ENCODE measurements at regions not wholly inside any gene's neighbourhood (a gene's known extent, or its start where the extent isn't known, plus 50 kb on each side); places are given as distances from the start of the nearest gene placed in this dataset.

GRCh38 chr1:14110040-14110439, 410.1 kb downstream of the PRDM2 start:
- Histone ChIP-seq H3K27ac (replicated peaks) (no peak overlapping the region), H3K27me3 (ENCODE audit: low read depth) (peaks cover 52% of the 10 kb centered on the region), H3K4me1 (peaks cover 5% of the 10 kb centered on the region), H3K9me3 (replicated peaks) (no peaks in the 10 kb centered on the region), H3K36me3 (no peaks in the 10 kb centered on the region), H3K4me3 (no peak overlapping the region)
- intact Hi-C loops (cut with micrococcal nuclease): no loop called here
- no peak for TF ChIP-seq CTCF (IDR thresholded peaks at IDR 0.05; ENCODE audit: borderline replicate concordance)
- DNase-seq: no peak

- intact Hi-C loops (cut with micrococcal nuclease): no loop called here
- Histone ChIP-seq H3K27ac (replicated peaks) (no peak overlapping the region), H3K36me3 (no peaks in the 10 kb centered on the region), H3K27me3 (ENCODE audit: low read depth) (peaks cover 41% of the 10 kb centered on the region), H3K9me3 (replicated peaks) (no peaks in the 10 kb centered on the region), H3K4me1 (peaks cover 5% of the 10 kb centered on the region), H3K4me3 (no peak overlapping the region)
- no peak for TF ChIP-seq CTCF (IDR thresholded peaks at IDR 0.05; ENCODE audit: borderline replicate concordance)
- no peak for DNase-seq
Observed at GRCh38 chr1:14111121-14111520, 411.1 kb downstream of the PRDM2 start.

GRCh38 chr1:14112613-14113012, 412.6 kb downstream of the PRDM2 start:
- Histone ChIP-seq H3K27me3 (ENCODE audit: low read depth) (peaks cover 29% of the 10 kb centered on the region), H3K27ac (replicated peaks) (no peak overlapping the region), H3K36me3 (no peaks in the 10 kb centered on the region), H3K4me3 (no peak overlapping the region), H3K4me1 (peaks cover 5% of the 10 kb centered on the region), H3K9me3 (replicated peaks) (no peaks in the 10 kb centered on the region)
- TF ChIP-seq CTCF (IDR thresholded peaks at IDR 0.05; ENCODE audit: borderline replicate concordance): no peak
- intact Hi-C loops (cut with micrococcal nuclease): no loop called here
- no peak for DNase-seq

GRCh38 chr1:14113271-14113670, 413.3 kb downstream of the PRDM2 start:
- Histone ChIP-seq H3K9me3 (replicated peaks) (no peaks in the 10 kb centered on the region), H3K4me3 (no peak overlapping the region), H3K27me3 (ENCODE audit: low read depth) (peaks cover 22% of the 10 kb centered on the region), H3K36me3 (no peaks in the 10 kb centered on the region), H3K27ac (replicated peaks) (no peak overlapping the region), H3K4me1 (peaks cover 4% of the 10 kb centered on the region)
- TF ChIP-seq CTCF (IDR thresholded peaks at IDR 0.05; ENCODE audit: borderline replicate concordance): no peak
- no peak for DNase-seq
- intact Hi-C loops (cut with micrococcal nuclease): no loop called here

- Histone ChIP-seq H3K27ac (replicated peaks) (no peak overlapping the region), H3K9me3 (replicated peaks) (no peaks in the 10 kb centered on the region), H3K4me3 (no peak overlapping the region), H3K4me1 (no peaks in the 10 kb centered on the region), H3K36me3 (no peaks in the 10 kb centered on the region), H3K27me3 (ENCODE audit: low read depth) (peaks cover 22% of the 10 kb centered on the region)
- peak; percentile 70 for TF ChIP-seq CTCF (IDR thresholded peaks at IDR 0.05; ENCODE audit: borderline replicate concordance)
- intact Hi-C loops (cut with micrococcal nuclease): no loop called here
- peak; percentile 34 for DNase-seq
Observed at GRCh38 chr1:14113841-14114567, 414.0 kb downstream of the PRDM2 start.

Measured in left ventricle myocardium inferior (tissue), 1 donor.